Endothelial cell of umbilical vein (primary cell): ENCODE measurements at regions not wholly inside any gene's neighbourhood (a gene's known extent, or its start where the extent isn't known, plus 50 kb on each side); places are given as distances from the start of the nearest gene placed in this dataset.

Experiments
- CTCF ChIP-seq, 2 donors: IDR thresholded peaks; 1 replicate in 1 of 2; 2 replicates in 1 of 2; pipeline ENCODE4 v1.5.1; 2011; ENCODE audit warnings: low read length in 2 of 2, mild to moderate bottlenecking in 2 of 2, moderate library complexity in 2 of 2, control low read depth in 1 of 2, inconsistent platforms in 1 of 2, low read depth in 1 of 2; ENCODE audit not compliant: insufficient read depth in 1 of 2; ENCODE audit errors: extremely low read depth in 1 of 2
- EZH2 ChIP-seq: IDR thresholded peaks from 2 replicates; pipeline ENCODE4 v1.6.1; 2012; ENCODE audit warnings: borderline replicate concordance, low read depth, mild to moderate bottlenecking, moderate library complexity, low read length, inconsistent platforms; ENCODE audit not compliant: severe bottlenecking
- GATA2 ChIP-seq: IDR thresholded peaks from 2 replicates; pipeline ENCODE4 v1.7.0; 2011; ENCODE audit warnings: low read depth, mild to moderate bottlenecking, moderate library complexity, mixed read lengths, low read length; ENCODE audit not compliant: insufficient read length, insufficient read depth
- POLR2A ChIP-seq: IDR thresholded peaks from 2 replicates; pipeline ENCODE4 v1.6.1; 2012; ENCODE audit warnings: low read depth, mild to moderate bottlenecking, control low read depth, low read length

- no peak for TF ChIP-seq CTCF (IDR thresholded peaks at IDR 0.05; ENCODE audit: extremely low read depth in 1 of 2, insufficient read depth in 1 of 2, low read depth in 1 of 2, low read length in 2 of 2)
- TF ChIP-seq POLR2A: no peak
- no peak for TF ChIP-seq GATA2
- no peak for TF ChIP-seq EZH2
Observed at GRCh38 chr11:109166441-109166840, 255.5 kb upstream of the C11orf87 start.
